OCI-LY1 (cell line): ENCODE measurements at regions not wholly inside any gene's neighbourhood (a gene's known extent, or its start where the extent isn't known, plus 50 kb on each side); places are given as distances from the start of the nearest gene placed in this dataset.

ENCODE experiments used
- H2AFZ ChIP-seq: fragments of 200-600 bp; sonication (generic), shearing (Covaris generic); 2 replicates; pipeline ENCODE4 v1.6.0; 2014; ENCODE audit warnings: antibody characterized with exemption, mild to moderate bottlenecking, low read length
- H3F3A ChIP-seq: fragments of 200-600 bp; sonication (generic), shearing (Covaris generic); 2 replicates; pipeline ENCODE4 v1.6.0; 2014; ENCODE audit warnings: mild to moderate bottlenecking, antibody characterized with exemption, low read length, moderate library complexity; ENCODE audit not compliant: insufficient read depth
- H3K27ac ChIP-seq: fragments of 200-600 bp; sonication (generic); 2 replicates; pipeline ENCODE4 v1.5.1; 2014; ENCODE audit warnings: low read length, mixed run types, mild to moderate bottlenecking, low read depth; ENCODE audit not compliant: poor library complexity, severe bottlenecking
- H3K27me3 ChIP-seq: fragments of 200-600 bp; sonication (generic); 2 replicates; pipeline ENCODE4 v1.6.0; 2014; ENCODE audit warnings: antibody characterized with exemption, mild to moderate bottlenecking, low read length, moderate library complexity; ENCODE audit not compliant: insufficient read depth
- H3K36me3 ChIP-seq: fragments of 200-600 bp; sonication (generic); 2 replicates; pipeline ENCODE4 v1.6.1; 2014; ENCODE audit warnings: mild to moderate bottlenecking, antibody characterized with exemption, low read length, moderate library complexity, mixed read lengths; ENCODE audit not compliant: insufficient read depth
- H3K4me1 ChIP-seq: fragments of 200-600 bp; sonication (generic); 2 replicates; pipeline ENCODE4 v1.5.1; 2014; ENCODE audit warnings: mild to moderate bottlenecking, low read length, moderate library complexity; ENCODE audit not compliant: insufficient read depth, severe bottlenecking
- H3K4me2 ChIP-seq: fragments of 200-600 bp; sonication (generic), shearing (Covaris generic); 2 replicates; pipeline ENCODE4 v1.6.1; 2014; ENCODE audit warnings: low read length
- H3K4me3 ChIP-seq: fragments of 200-600 bp; sonication (generic); 2 replicates; pipeline ENCODE4 v1.5.1; 2014; ENCODE audit warnings: low read length, low read depth, mild to moderate bottlenecking, mixed read lengths; ENCODE audit not compliant: poor library complexity, severe bottlenecking
- H3K79me2 ChIP-seq: fragments of 200-600 bp; shearing (Covaris generic); 2 replicates; pipeline ENCODE4 v1.6.1; 2016; ENCODE audit warnings: mixed run types, low read length, mixed read lengths; ENCODE audit not compliant: insufficient read depth
- H3K9ac ChIP-seq: fragments of 200-600 bp; sonication (generic), shearing (Covaris generic); 2 replicates; pipeline ENCODE4 v1.6.1; 2014; ENCODE audit warnings: mild to moderate bottlenecking, low read length, mixed read lengths
- H3K9me2 ChIP-seq: fragments of 200-600 bp; sonication (generic), shearing (Covaris generic); 2 replicates; pipeline ENCODE4 v1.6.1; 2014; ENCODE audit warnings: low read depth, mild to moderate bottlenecking, low read length, mixed read lengths
- H3K9me3 ChIP-seq: fragments of 200-600 bp; shearing (Covaris generic); 2 replicates; pipeline ENCODE4 v1.6.1; 2014; ENCODE audit warnings: low read length, mixed read lengths
- H4K20me1 ChIP-seq: fragments of 200-600 bp; sonication (generic), shearing (Covaris generic); 2 replicates; pipeline ENCODE4 v1.6.0; 2016; ENCODE audit warnings: mild to moderate bottlenecking, low read length; ENCODE audit not compliant: insufficient read depth
- EZH2 ChIP-seq: fragments of 200-600 bp; sonication (generic), shearing (Covaris generic); IDR thresholded peaks from 2 replicates; pipeline ENCODE4 v1.8.0; 2017; ENCODE audit warnings: borderline replicate concordance, mixed run types, mild to moderate bottlenecking, antibody characterized with exemption, low read length, moderate library complexity, mixed read lengths
- TF ChIP-seq, protein P1 (sequence below): fragments of 200-600 bp; sonication (generic), shearing (Covaris generic); IDR thresholded peaks from 2 replicates; pipeline ENCODE4 v1.5.1; 2017; ENCODE audit warnings: mild to moderate bottlenecking, antibody characterized with exemption, low read length, moderate library complexity, mixed read lengths

DNA sequence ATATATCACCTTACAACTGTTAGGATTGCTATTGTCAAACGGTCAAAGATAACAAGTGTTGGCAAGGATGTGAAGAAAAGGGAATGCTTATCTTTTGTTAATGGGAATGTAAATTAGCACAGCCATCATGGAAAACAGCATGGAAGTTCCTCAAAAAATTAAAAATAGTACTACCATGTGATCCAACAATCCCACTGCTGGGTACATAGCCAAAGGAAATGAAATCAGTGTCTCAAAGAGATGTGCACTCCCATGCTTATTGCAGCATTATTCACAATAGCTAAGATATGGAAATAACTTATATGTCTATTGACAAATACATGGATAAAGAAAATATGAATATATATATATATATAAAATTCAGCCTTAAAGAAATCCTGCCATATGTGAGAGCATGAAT, 274.6 kb downstream of the EDEM1 start:
- no peaks in the 10 kb centered on the region for H3K79me2 ChIP-seq
- no peaks in the 10 kb centered on the region for H3K9me3 ChIP-seq
- H3K27ac ChIP-seq, result no peak overlapping the region
- H3K4me2 ChIP-seq, result no peak overlapping the region
- TF ChIP-seq EZH2, result no peak
- TF ChIP-seq, protein P1, sequence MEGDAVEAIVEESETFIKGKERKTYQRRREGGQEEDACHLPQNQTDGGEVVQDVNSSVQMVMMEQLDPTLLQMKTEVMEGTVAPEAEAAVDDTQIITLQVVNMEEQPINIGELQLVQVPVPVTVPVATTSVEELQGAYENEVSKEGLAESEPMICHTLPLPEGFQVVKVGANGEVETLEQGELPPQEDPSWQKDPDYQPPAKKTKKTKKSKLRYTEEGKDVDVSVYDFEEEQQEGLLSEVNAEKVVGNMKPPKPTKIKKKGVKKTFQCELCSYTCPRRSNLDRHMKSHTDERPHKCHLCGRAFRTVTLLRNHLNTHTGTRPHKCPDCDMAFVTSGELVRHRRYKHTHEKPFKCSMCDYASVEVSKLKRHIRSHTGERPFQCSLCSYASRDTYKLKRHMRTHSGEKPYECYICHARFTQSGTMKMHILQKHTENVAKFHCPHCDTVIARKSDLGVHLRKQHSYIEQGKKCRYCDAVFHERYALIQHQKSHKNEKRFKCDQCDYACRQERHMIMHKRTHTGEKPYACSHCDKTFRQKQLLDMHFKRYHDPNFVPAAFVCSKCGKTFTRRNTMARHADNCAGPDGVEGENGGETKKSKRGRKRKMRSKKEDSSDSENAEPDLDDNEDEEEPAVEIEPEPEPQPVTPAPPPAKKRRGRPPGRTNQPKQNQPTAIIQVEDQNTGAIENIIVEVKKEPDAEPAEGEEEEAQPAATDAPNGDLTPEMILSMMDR, result no peak
- no peaks in the 10 kb centered on the region for H4K20me1 ChIP-seq
- H3K27me3 ChIP-seq, result no peaks in the 10 kb centered on the region
- H3K4me1 ChIP-seq, result no peaks in the 10 kb centered on the region
- H2AFZ ChIP-seq, result no peak overlapping the region
- no peaks in the 10 kb centered on the region for H3F3A ChIP-seq
- no peak overlapping the region for H3K4me3 ChIP-seq
- H3K36me3 ChIP-seq, result no peaks in the 10 kb centered on the region
- no peaks in the 10 kb centered on the region for H3K9me2 ChIP-seq
- no peak overlapping the region for H3K9ac ChIP-seq

DNA sequence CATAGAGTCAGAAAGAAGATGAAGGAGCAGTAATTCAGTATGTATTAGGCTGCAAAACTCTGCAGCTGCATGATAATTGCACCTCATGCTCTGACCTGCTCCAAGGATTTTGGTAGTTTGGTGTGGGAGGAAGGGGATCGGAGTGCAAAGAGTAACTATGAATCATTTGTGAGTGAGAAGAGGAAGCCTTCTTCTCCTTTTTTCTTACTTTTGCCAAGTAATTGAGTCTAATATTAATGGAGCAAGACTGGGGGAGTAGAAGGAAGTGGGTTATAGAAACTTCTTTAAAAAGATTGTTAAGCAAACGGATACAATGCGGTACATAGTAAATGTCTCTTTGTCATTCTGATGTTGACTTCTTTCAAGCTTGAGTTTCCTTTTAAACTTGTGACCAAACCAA, 276.5 kb downstream of the EDEM1 start:
- no peaks in the 10 kb centered on the region for H3K9me2 ChIP-seq
- no peaks in the 10 kb centered on the region for H3K4me1 ChIP-seq
- no peak overlapping the region for H2AFZ ChIP-seq
- H3K9me3 ChIP-seq, result no peaks in the 10 kb centered on the region
- TF ChIP-seq, protein P1, result no peak
- TF ChIP-seq EZH2, result no peak
- H3F3A ChIP-seq, result no peaks in the 10 kb centered on the region
- H3K9ac ChIP-seq, result no peak overlapping the region
- H4K20me1 ChIP-seq, result no peaks in the 10 kb centered on the region
- H3K79me2 ChIP-seq, result no peaks in the 10 kb centered on the region
- H3K4me2 ChIP-seq, result no peak overlapping the region
- no peaks in the 10 kb centered on the region for H3K27me3 ChIP-seq
- no peak overlapping the region for H3K4me3 ChIP-seq
- no peaks in the 10 kb centered on the region for H3K36me3 ChIP-seq
- H3K27ac ChIP-seq, result no peak overlapping the region

DNA sequence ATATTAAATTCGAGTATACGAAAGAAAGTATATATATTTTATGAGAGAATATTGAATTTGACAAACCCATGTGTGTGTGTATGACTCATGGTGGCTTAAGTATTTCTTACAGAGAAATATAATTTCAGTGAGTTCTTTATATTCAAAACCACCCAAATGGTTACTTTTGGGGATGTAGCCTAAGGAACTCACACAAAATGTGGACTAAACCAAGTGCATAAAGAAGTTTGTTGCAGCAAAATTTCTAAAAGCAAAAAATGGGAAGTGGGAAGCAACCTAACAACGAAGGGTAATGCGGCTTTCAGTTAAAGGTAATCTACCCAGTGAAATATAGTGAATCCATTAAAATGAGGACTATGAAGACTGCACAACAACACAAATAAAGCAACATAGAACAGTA, 277.1 kb downstream of the EDEM1 start:
- Histone ChIP-seq H3K4me1 (no peaks in the 10 kb centered on the region), H3K36me3 (no peaks in the 10 kb centered on the region), H3K27ac (no peak overlapping the region), H3K4me3 (no peak overlapping the region), H4K20me1 (no peaks in the 10 kb centered on the region), H3K9me3 (no peaks in the 10 kb centered on the region), H3F3A (no peaks in the 10 kb centered on the region), H3K27me3 (no peaks in the 10 kb centered on the region), H3K79me2 (no peaks in the 10 kb centered on the region), H2AFZ (no peak overlapping the region), H3K9ac (no peak overlapping the region), H3K9me2 (no peaks in the 10 kb centered on the region), H3K4me2 (no peak overlapping the region)
- no peak for TF ChIP-seq EZH2
- TF ChIP-seq, protein P1, result no peak
